Inflammatory macrophage treated with lipopolysaccharide for 4 hours (primary cell): ENCODE measurements at regions not wholly inside any gene's neighbourhood (a gene's known extent, or its start where the extent isn't known, plus 50 kb on each side); places are given as distances from the start of the nearest gene placed in this dataset.
"Not testable (repeated sequence)": the region's sequence is repeated elsewhere in the genome, so short reads cannot be mapped to it uniquely, and the experiment has no call there.

ENCODE experiments used
- DNase-seq: peaks from one replicate; pipeline ENCODE4 v3.0.0-alpha.2; 2020

DNA sequence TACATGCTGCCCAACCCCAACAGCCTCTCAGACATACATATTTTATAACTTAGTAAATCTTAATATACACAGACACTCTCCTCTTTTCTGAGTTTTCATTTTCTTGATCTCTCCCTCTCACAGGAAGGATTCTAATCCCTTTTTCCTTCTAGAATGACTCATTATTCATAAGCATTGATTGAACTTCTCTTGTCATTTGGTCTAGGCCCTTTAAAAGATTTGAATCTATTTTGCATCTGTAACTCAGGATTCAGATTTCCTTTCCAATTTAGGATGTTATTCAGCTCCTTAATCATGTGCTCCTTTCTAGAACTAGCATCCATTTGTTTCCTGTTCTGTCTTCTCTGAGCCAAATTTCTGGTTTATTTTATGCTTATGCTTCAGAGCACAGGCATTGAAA, 624.5 kb upstream of the SGO1 start:
- DNase-seq: no peak

DNA sequence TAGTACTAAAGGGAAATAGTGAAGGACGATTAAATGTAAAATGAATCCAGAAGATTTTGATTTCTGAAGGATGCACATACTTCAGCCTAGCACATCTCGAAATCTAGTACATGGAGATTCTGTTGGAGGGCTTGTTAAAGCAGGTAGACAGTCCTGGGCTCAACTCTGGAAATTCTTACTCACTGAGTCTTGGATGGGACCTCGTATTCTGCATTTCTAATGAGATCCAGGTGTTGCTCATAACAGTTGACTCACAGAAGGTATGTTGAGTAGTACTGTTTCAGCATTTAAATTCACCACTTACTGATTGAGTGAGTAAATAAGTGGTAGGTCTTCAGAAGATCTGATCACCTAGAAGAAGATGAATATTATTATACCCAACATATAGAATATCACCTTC, 623.4 kb upstream of the SGO1 start:
- DNase-seq: no peak

DNA sequence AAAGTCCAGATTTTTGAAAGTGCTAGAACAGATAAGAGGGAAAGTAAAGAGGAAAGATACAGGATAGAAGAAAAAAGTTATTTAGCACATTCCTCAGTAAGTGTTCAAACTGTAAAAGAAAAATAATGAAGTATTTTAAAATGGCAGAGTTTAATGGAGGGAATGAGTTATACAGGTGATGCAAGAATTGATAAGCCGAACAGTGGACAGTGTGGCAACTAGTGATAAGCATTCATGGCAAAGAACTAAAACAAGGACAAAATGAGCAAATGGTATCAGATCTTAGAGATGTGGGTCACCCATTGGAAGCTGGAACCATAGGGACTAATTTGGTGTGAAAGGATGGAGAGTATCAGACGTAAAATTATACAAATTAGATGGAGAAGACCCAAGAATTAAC, 622.9 kb upstream of the SGO1 start:
- no peak for DNase-seq

DNA sequence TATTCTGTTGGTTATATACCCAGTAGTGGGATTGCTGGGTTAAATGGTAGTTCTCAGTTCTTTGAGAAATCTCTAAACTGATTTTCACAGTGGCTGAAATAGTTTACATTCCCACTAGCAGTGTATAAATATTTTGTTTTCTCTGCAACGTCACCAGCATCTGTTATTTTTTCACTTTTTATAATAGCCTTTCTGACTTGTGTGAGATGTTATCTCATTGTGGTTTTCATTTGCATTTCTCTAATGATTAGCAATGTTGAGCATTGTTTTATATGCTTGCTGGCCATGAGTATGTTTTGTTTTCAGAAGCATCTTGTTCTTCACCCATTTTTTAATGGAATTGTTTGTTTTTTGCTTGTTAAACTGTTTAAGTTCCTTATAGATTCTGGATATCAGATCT, 612.7 kb upstream of the SGO1 start:
- DNase-seq: no peak

DNA sequence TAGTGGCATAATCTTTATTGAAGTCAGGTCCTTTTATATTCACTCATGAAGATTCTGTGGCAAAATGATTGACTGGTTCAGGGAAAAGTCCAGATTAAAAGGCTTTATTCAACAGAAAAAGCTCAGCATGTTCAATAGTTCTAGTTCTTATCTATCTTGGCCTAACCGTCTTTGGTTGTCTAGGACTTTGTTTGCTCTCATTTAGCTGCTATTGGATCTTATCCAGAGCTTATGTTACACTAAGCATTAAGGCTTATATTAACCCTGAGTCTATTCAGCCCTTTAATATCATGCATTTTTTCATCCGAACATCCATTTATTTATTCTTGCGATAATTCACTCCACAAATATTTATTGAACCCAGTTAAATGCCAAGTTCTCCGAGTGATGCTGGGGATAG, 601.0 kb upstream of the SGO1 start:
- no peak for DNase-seq

DNA sequence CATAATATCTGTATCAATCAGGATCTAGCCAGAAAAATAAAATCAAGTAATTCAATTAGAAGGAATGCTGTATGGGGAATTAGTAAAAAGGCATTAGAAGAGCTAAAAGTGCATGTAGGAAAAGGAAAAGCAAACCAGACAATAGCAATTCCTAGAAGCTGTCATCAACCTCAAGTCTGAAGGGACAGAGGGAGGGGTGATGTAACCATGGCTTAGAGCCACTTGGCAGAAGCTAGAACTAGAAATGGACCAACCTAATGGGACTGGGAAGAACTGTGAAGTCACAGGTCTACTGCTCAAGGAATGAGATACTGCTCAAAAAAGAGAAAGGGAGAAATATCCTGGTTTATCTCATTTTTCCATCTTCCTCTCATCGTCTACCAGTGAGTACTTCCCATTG, 590.7 kb upstream of the SGO1 start:
- DNase-seq: no peak

DNA sequence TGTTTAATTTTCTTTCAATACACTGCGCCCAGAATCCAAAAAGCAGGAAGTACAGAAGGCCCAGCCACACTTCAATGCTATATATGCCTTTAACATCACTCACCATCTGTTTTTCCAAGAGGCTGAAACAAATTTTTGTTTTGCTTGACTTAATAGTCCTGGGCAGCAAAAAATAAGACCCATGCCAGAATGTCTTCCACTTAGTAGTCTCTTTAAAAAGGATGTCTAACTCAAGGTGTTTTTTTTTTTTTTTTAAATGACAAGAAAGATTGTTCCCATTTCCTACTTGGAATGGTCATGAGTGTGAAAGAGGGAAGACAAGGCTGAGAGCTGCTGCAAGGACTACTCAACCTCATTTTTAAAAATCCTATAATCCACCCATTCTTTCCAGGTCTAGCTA, 590.3 kb upstream of the SGO1 start:
- DNase-seq: no peak

DNA sequence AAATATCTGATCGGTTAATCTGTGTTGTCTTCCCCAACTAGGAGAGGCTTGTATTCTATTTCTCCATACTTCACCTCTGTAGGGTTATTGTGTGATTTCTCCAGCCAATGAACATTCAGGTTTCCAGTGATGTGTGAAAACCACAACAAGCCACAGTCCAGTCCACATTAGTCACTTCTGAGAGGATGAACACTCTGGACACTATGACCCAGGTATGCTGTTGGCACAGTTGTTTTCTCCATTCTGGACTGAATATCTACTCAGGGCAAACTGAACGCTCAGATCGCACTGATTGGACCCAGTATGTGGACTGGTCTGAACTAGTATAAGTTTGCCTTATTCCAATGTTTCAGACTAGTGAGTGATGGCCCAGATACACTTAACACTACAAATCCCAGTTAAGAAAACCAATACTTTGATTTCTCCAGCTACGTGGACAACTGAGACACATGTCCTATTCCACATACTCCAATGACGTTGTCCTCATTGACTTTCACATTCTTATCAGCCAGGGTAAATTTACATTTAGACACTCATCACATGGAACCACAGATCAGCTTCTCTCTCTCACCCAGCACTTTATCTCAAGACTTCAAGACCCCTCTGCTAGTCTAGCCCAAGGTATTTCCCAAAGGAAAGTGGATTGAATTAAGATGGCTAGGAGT, 587.4 kb upstream of the SGO1 start:
- no peak for DNase-seq

DNA sequence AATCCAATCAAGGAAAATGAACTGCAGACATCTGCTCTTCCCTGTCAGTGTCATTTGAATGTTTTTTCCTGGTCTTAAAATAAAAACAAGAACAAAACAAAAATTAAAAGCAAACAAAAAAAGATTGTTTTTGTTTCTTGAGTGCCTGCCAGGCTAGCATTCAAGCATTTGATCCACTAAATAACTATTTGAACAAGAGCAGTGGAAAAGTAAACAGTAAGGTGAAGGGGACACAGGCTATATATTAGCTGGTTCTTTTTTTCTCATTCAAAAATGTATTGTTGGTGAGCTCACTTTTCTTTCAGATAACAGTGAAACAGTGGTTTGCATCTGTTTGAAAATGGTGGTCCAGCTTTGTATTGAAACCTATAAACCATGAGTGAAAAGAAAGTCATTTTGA, 586.9 kb upstream of the SGO1 start:
- no peak for DNase-seq

DNA sequence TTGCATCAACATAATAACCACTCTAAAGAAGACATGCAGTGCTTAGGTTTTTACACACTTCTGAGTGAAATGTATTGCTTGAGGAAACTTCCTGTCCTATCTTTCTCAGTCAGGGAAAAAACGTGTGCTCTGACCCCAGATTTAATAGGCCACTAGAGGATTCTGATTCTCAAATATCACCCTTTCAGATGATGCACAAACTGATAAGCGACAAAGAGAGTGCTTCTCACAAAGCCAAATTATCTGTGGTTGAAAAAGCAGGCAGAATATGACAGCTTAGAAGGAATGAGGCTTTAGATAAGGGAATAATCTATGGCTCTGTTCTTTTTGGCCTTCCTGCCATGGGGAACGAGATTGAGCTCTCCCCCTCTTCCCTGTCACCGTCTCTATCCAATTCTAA, 583.4 kb upstream of the SGO1 start:
- DNase-seq: no peak

DNA sequence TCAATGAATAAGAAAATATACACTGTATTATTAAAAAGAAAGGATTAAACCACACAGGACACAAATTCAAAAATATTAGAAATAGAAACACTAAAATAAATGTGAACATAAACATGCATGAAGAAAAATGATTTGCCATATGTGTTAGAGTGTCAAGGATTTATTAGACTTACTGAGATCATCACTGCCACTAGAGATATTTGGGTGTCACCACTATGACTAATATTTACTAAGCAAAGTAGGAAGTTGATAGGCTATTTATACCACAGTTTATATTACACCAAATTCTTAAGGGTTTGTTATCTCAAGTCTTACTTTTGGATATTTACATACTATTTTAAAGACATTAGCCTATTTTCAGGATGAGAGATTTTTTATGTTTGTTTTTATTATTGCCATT, 575.0 kb upstream of the SGO1 start:
- no peak for DNase-seq

DNA sequence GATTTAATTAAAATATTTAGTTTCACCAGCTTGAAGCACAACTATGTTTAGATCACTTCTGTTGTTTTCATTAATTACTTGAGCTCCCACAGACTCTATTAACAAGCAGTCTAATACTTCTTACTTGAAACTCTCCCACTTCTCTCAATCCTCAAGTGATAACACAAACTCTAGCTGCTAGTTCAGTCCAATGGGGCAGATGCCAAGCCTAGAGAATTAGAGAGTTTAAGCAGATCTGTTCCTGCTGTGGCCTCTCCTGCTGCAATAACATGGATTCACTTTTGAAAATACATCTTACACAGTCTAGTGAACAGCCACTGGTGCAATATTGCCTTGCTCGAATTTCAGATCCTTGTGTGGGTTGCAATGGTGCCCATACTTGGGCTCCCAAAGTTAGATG, 566.4 kb upstream of the SGO1 start:
- DNase-seq: no peak

DNA sequence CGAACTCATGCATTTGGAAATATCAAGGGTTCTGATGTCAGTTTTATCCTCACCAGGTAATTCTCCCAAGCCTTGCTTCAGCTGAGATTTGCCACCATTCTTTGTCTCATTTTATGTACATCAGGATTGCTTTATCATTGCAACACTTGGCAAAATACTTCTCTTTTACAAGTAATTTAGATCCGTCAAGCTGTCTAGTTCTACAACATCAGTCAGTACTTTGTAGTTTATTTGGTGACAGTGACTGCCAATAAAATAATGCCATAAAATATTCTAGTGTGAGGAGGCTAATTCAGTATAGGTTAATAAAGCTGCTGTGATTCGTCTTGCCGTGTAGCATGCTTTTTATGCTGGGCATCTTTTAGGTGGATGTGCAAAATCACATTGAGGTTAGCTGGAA, 565.3 kb upstream of the SGO1 start:
- no peak for DNase-seq

DNA sequence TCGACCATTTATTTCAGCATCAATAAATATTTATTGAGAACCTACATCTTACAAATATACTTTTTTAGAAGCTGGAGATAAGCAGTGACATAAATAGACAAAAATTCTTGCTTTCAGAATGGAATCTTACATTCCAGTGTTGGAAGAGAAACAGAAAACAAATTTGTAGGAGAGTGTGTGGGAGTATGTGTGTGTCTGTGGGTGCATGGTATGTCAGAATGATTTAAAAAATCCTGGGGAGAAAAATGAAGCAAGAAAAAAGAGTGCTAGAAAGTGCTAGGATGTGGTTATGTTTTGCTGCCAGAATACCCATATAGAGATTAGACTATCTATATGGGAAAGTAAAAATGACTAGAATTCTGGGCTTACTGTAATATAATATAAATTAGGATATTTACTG, 561.7 kb upstream of the SGO1 start:
- DNase-seq: no peak

DNA sequence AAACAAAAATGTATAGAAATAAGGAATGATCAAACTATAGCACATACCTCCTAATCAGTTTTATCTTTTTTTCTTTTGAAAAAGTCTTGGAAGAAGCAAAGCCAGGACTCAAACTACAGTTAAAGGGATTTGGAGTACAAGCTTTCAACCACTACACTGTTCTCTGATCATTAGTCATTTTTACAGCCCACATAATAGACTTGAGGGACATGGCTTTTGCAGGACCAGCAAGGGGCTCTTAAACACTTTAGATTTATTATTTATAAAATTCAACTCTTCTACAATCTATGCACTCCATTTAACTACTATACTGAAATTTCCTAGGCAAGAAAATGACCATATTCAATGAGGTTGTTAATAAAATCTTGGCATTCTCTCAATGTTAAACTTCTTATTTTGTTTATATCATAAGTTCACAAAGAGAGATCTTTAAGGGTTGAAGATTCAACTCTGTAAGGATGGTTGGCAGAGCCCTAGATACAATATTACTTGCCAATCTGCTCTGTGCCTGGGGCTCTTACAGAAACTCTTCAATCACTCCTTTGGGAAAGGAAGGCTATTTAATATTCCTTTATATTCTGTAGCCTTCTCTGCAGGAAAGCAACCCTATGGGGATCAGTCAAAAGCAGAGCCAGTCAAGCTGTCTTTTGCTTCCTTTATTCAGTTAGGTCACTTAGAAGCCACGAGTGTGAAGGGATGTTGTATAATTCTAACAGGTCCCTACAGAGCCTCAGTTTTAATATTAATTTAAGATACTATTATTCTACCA, 557.7 kb upstream of the SGO1 start:
- no peak for DNase-seq

DNA sequence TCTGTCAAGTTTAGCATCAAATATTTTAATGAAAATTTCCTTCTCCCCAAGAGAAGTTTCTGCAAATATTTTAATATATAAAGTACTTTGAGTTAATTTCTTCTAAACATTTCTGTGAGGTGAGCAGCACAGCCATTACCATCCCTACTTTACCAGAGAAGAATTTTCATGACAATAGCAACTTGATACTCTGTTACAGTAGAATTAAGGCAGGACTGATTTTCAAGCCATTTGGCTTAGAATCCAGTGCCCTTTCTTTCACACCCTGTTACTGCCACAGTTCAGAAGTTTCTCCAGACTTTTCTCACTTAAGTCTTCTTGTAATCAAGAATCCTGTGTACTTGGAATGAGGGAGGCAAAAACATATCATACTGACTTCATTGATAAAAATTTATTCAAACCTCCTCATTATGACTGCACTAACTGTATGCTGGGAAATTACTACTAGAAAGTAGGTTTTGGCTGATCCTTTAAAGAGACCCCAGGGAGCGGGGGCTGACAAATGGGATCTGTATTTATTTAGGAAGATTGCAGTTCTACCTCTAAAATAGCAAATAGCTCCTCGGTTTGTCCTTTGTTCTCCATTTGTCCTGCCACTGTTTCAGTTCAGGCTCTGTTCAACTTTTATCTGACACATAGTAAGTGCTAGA, 557.0 kb upstream of the SGO1 start:
- no peak for DNase-seq

DNA sequence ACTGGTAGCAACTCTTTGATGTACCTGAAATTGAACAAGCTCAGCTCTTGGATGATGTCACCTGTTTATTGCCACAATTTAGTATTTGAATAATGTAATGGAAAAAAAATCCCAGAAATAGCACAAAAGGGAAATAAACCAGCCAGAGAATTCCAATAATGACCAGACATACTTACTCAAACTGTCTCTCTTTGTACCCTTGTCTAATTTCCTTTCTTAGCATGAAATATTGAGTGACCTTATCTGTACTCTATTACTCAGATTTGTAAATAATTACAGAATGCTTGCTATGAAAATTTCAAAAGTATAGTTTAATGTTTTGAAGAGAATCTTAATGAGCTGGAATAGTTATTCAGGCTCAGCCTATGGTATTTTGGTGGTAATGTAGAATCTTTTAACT, 555.4 kb upstream of the SGO1 start:
- DNase-seq: no peak

DNA sequence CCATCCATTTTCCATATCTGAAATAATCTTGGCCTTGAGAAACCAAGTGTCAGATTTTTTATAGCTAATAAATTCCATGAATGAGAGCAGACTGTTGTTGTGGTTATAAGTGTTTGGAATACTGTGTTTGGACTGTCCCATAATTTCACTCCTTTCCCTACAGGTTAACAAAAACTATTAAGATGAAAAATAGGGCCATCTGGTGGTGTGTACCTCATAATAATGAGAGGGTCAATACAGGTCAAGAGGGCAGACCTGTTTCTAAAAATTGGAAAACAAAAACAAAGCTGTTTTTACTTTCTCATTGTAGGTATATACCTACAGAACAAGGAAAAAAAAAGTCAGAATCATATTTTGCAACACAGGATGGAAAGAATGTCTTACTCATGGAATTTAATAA, 553.8 kb upstream of the SGO1 start:
- no peak for DNase-seq

DNA sequence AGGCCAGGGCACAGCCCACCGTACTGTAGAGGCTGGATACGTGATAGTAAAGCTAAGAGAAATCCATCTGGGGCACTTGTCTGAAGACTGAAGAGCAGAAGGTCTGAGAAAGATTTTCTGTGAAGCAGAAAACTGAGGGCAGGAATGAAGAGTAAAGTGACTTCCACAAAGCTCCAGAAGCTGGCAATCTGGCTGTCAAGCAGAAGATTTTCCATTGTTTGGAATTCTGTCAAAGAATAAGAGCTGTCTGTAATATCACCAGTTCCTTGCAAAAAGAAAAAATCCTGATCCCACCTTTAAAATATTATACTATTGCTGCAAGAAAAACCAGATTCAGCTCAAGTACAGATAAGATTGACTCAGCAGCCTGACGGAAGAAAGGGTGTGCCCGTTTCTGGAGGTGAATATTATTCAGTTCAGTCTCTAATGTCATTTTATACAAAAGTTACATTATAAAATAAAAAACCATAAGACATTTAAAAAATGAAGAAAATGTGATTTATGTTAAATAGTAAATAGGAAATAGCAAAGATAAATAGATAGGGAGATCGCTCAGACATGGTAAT, 550.4 kb upstream of the SGO1 start:
- no peak for DNase-seq

DNA sequence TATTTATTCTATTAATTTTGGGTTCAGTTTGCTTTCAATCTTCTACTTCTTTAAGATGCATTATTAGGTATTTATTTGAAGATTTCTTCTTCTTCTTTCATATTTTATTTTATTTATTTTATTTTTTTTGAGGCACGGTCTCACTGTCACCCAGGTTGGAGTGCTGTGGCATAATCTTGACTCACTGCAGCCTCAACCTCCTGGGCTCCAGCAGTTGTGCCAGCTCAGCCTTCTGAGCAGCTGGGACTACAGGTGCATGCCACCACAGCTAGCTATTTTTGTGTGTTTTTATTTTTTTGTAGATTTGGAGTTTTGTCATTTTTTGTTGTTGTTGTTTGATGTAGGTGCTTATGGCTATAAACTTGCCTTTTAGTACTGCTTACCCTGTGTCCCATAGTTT, 543.2 kb upstream of the SGO1 start:
- no peak for DNase-seq

DNA sequence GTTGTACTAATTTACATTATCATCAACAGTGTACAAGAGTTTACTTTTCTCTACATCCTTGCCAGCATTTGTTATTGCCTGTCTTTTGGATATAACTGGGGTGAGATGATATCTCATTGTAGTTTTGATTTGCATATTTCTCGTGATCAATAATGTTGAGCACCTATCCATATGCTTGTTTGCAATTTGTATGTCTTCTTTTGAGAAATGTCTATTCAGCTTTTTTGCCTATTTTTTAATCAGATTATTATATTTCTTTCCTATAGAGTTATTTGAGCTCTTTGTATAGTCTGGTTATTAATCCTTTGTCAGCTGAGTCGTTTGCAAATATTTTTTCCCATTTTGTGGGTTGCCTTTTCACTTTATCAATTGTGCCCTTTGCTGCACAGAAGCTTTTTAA, 540.8 kb upstream of the SGO1 start:
- DNase-seq: no peak

DNA sequence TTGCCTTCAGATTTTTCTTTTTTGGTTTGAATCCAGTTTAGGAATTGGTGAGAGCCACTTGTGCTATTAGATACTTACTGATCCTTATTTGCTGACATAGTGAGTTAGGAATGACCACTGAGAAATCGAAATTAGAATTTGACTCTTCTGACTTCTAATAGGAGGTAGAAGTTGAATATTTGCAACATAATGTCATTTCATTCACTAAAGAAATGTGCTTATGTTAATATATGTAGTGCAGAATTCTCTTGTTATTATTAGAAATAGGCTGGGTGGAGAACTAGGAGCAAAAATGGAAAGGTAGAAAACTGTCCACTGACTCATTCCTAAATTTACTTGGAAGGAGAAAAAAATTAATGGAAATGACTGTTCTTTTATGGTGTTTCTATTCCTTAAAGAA, 538.2 kb upstream of the SGO1 start:
- no peak for DNase-seq

DNA sequence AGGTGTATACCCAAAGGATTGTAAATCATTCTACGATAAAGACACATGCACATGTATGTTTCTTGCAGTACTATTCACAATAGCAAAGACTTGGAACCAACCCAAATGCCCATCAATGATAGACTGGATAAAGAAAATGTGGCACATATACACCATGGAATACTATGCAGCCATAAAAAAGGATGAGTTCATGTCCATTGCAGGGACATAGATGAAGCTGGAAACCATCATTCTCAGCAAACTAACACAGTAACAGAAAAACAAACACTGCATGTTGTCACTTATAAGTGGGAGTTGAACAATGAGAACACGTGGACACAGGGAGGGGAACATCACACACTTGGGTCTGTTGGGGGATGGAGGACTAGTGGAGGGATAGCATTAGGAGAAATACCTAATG, 530.4 kb upstream of the SGO1 start:
- not testable (repeated sequence) for DNase-seq

DNA sequence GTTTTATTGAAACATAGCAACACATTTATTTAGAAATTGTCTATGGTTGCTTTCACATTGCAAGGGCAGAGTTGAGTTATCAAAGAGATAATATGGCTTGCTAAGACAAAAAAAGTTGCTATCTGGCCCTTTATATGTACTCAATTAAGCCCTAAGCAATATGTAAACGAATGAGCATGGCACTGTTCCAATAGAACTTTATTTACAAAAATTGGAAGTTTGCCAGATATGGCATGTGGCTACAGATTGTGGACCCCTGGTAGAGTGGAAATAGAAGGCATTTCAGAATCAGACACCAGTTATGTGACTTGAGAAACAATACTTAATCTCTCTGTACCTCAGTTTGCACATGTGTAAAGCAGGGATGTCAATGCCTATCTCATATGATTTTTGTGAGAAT, 515.6 kb upstream of the SGO1 start:
- no peak for DNase-seq
